ENCODE measurements at regions not wholly inside any gene's neighbourhood (a gene's known extent, or its start where the extent isn't known, plus 50 kb on each side); places are given as distances from the start of the nearest gene placed in this dataset.
"Not testable (repeated sequence)": the region's sequence is repeated elsewhere in the genome, so short reads cannot be mapped to it uniquely, and the experiment has no call there.

DNA sequence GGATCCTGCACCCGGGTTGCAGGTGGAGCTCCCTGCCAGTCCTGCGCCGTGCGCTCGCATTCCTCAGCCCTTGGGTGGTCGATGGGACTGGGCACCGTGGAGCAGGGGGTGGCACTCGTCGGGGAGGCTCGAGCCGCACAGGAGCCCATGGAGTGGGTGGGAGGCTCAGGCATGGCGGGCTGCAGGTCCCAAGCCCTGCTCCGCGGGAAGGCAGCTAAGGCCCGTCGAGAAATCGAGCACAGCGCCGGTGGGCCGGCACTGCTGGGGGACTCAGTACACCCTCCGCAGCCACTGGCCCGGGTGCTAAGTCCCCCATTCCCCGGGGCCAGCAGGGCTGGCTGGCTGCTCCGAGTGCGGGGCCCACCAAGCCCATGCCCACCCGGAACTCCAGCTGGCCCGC lies 226.1 kb downstream of the FRK start:
- not testable (repeated sequence) for H3K27me3 Mint-ChIP-seq (ENCODE audit: low read depth); H3K9me3 Mint-ChIP-seq; H3K4me1 Mint-ChIP-seq (ENCODE audit: low read depth); ATAC-seq; DNase-seq; H3K36me3 Mint-ChIP-seq (ENCODE audit: insufficient read depth); H3K4me3 Mint-ChIP-seq

DNA sequence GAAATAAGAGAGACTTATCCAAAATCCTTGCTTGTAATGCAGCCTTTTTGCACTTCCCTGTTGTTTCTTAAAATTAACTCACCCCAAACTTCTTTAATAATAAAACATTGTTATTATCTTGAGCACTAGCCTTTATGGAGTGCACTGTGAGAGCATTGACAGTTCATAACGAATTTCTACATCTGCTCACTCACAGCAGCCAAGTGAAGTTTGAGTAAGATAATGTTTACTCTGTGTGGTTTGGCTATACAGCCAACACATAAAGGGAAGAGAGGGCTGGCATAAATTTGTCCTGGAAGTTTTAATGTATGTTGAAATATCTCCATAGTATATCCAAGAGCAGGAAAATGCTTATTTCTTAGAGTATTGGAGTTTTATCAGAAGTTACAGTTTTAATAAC lies 227.9 kb downstream of the FRK start:
- H3K4me3 Mint-ChIP-seq: no peak overlapping the region
- no peaks in the 10 kb centered on the region for H3K36me3 Mint-ChIP-seq (ENCODE audit: insufficient read depth)
- H3K9me3 Mint-ChIP-seq: peaks cover 4% of the 10 kb centered on the region
- no peaks in the 10 kb centered on the region for H3K4me1 Mint-ChIP-seq (ENCODE audit: low read depth)
- ATAC-seq (no peak), DNase-seq (no peak)
- no peaks in the 10 kb centered on the region for H3K27me3 Mint-ChIP-seq (ENCODE audit: low read depth)

DNA sequence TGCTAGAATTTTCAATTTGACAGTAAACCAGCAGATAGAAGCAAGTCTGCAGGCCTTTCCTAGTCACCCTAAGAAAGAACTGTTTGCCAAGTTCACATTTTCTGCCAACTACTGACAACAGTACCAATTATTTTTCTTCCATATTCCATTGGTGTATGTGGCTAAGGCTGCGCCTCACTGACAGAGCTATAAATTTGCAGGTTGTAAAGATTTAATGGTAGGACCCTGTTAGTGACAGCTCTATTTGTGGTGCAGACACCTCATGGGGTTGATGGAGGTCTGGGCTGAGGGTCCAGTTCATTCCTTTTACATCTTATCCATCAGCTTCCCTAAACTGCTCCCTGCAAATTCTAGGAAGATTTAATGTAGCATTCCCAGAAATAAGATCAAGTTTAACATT lies 228.5 kb downstream of the FRK start:
- peaks cover 4% of the 10 kb centered on the region for H3K9me3 Mint-ChIP-seq
- no peaks in the 10 kb centered on the region for H3K27me3 Mint-ChIP-seq (ENCODE audit: low read depth)
- DNase-seq: no peak
- no peak overlapping the region for H3K4me3 Mint-ChIP-seq
- no peaks in the 10 kb centered on the region for H3K36me3 Mint-ChIP-seq (ENCODE audit: insufficient read depth)
- no peak for ATAC-seq
- H3K4me1 Mint-ChIP-seq (ENCODE audit: low read depth): no peaks in the 10 kb centered on the region

DNA sequence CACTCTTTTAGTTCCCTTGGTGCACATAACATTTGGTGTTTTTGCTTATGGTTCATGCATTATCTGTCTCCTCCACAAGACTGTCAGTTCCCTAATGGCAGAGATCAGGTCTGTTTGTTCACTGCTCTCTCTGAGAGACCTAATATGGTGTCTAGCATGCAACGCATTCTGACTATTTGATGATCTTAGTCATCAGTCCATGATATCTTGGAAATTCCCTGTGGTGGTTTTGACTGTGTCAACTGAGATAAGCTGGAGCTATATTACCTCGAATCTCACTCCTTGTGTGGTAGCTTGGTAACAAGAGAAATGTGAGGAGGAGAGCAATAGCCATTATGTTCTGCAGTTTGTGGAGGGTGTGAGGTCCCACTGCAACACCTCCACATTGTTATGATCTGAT lies 229.8 kb downstream of the FRK start:
- no peak overlapping the region for H3K4me3 Mint-ChIP-seq
- ATAC-seq: no peak

DNA sequence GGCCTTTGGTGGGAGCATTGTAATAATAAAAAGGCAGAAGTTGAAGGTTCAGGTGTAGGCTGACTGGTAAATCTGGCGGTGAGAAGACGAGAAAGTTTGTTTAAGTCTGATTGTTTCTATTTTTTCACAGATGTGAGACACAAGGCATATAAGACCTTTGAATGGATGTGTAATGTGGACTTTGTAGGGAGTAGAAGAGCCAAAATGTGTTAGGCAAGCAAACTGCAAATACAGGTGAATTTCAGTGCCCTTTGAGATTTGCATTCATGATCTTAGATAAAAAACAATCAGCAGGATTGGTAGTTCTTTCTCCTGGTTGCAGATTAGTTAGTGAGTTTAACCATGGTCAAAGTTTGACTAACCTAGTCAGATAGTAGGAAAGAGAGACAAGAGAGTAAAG lies 238.9 kb downstream of the FRK start:
- Mint-ChIP-seq H3K4me3 (no peak overlapping the region), H3K27me3 (ENCODE audit: low read depth) (no peaks in the 10 kb centered on the region), H3K4me1 (ENCODE audit: low read depth) (no peaks in the 10 kb centered on the region), H3K9me3 (peaks cover 11% of the 10 kb centered on the region), H3K36me3 (ENCODE audit: insufficient read depth) (no peaks in the 10 kb centered on the region)
- DNase-seq (no peak), ATAC-seq (no peak)

More for the DNA sequence above, 229.8 kb downstream of the FRK start:
- no peaks in the 10 kb centered on the region for H3K27me3 Mint-ChIP-seq (ENCODE audit: low read depth)
- no peaks in the 10 kb centered on the region for H3K4me1 Mint-ChIP-seq (ENCODE audit: low read depth)
- no peak for DNase-seq
- H3K9me3 Mint-ChIP-seq: peaks cover under 1% of the 10 kb centered on the region
- H3K36me3 Mint-ChIP-seq (ENCODE audit: insufficient read depth): no peaks in the 10 kb centered on the region

DNA sequence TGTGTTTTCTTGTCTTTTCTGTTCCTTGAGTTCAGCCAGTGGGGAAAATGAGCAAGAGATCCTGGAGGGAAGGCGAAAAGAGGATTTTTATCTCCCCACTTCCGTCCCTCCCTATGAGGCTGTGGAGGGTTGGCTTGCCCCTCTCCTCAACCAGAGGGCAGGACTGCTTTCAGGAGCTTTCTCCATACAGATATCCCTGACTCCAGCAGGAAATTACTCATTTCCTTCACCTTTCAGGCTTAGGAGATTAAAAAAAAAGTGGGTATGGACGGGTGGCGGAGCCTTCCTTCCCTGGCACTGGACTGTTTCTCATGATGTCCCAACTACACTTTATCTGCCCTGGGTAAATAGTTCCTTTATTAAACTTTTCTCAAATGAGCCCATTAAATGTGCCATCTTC lies 241.2 kb downstream of the FRK start:
- H3K9me3 Mint-ChIP-seq: peaks cover 11% of the 10 kb centered on the region
- H3K27me3 Mint-ChIP-seq (ENCODE audit: low read depth): no peaks in the 10 kb centered on the region
- H3K36me3 Mint-ChIP-seq (ENCODE audit: insufficient read depth): no peaks in the 10 kb centered on the region
- no peak overlapping the region for H3K4me3 Mint-ChIP-seq
- no peaks in the 10 kb centered on the region for H3K4me1 Mint-ChIP-seq (ENCODE audit: low read depth)
- DNase-seq (no peak), ATAC-seq (no peak)

DNA sequence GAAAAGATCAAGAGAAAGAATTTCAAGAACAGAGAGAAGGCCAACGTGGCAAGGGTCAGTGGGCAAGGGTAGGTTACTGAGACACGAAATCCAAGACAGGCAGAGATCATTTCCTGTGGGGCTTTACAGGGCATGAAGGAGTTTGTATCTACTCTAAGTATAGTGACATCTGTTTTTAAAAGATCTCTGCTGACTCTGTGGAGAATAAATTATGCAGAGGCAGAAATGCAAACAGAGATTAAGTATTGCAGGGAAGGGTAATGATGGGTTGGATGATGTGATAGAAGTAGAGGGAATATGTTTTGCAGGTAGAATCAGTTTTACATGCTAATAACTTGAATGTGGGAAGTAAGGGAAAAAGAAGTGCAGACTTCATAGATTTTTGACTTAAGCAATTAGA lies 243.5 kb downstream of the FRK start:
- no peak for ATAC-seq
- H3K36me3 Mint-ChIP-seq (ENCODE audit: insufficient read depth): no peaks in the 10 kb centered on the region
- peaks cover 11% of the 10 kb centered on the region for H3K9me3 Mint-ChIP-seq
- no peaks in the 10 kb centered on the region for H3K4me1 Mint-ChIP-seq (ENCODE audit: low read depth)
- no peak overlapping the region for H3K4me3 Mint-ChIP-seq
- no peak for DNase-seq
- H3K27me3 Mint-ChIP-seq (ENCODE audit: low read depth): no peaks in the 10 kb centered on the region

DNA sequence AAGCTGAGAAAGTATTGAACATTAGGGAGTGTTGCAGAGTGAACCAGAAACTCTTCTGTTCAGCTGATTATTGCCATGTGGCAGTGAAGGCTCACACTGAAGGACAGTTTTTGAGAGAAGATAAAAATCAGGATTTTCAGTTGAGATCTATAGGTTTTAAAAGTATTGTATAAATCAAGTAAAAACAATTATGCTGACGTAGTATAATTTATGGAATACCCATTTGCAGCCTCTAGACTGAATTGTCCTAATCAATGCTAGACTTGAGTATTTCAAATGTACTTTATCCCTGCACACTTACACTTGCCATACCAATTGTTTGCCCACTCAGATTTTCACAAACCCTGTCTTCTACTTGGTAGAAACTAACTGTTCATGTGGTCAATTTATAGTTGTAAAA lies 245.8 kb downstream of the FRK start:
- Mint-ChIP-seq H3K9me3 (peaks cover 8% of the 10 kb centered on the region), H3K4me1 (ENCODE audit: low read depth) (no peaks in the 10 kb centered on the region), H3K27me3 (ENCODE audit: low read depth) (no peaks in the 10 kb centered on the region), H3K36me3 (ENCODE audit: insufficient read depth) (no peaks in the 10 kb centered on the region), H3K4me3 (no peak overlapping the region)
- DNase-seq: no peak
- ATAC-seq: no peak

DNA sequence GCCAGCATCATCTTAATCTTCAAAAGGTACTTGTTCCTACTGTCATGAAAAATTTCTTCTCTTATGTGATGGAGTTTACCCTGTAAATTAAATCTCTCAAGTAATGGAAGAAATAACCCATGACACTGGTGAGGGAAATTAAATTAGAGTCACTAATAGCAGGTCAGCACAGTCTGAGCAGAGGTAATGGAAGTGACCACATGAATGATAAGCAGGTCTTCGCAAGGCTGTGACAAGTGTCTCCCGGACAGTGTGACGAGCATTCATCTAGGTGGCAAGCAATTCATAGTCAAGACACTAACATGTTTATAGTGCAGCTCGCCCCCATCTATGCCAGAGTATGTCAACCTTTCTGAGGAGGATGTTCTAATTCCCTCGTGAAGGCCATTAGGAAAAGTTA lies 249.2 kb downstream of the FRK start:
- DNase-seq: no peak
- ATAC-seq: no peak
- no peaks in the 10 kb centered on the region for H3K27me3 Mint-ChIP-seq (ENCODE audit: low read depth)
- no peak overlapping the region for H3K4me3 Mint-ChIP-seq
- H3K4me1 Mint-ChIP-seq (ENCODE audit: low read depth): no peaks in the 10 kb centered on the region
- H3K36me3 Mint-ChIP-seq (ENCODE audit: insufficient read depth): no peaks in the 10 kb centered on the region
- H3K9me3 Mint-ChIP-seq: no peaks in the 10 kb centered on the region

DNA sequence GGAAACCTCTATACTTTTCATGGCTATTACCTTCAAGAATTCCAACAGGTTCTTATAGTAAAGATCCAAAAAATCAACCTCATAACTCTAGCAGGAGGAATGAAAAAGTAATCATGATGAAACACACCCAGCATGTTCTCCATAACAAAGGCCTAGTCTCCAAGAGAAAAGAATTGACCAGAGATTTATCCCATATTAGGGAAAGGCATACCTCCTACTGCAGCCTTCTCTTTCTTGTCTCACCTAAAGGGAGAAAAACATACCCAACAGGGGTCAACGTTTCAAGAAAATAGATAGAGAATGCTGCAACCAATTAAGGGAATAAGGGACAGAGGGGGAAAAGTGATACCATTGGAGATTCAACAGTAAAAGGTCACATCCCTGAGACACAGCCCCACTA lies 262.5 kb downstream of the FRK start:
- no peaks in the 10 kb centered on the region for H3K36me3 Mint-ChIP-seq (ENCODE audit: insufficient read depth)
- no peaks in the 10 kb centered on the region for H3K4me1 Mint-ChIP-seq (ENCODE audit: low read depth)
- no peak for ATAC-seq
- no peak for DNase-seq
- no peaks in the 10 kb centered on the region for H3K9me3 Mint-ChIP-seq
- H3K4me3 Mint-ChIP-seq: no peak overlapping the region
- H3K27me3 Mint-ChIP-seq (ENCODE audit: low read depth): no peaks in the 10 kb centered on the region

DNA sequence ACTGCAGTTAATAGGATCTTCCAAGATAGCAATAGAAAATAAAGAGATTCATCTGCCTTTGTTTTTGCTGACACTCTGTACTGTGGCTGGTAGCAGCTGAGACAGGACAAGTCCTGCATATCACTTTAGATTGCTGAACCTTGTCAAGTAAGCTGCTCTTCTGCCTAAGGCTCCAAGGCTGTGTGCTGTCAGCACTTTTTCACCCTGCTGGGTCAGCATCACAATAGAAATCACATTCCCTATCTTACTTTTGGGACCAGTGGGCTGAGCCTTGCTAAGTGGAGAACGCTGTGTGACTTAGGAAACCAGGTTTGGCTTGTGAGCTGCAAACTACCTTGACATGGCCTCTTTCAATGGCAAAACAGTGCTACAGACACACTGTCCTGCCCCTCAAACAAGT lies 263.9 kb downstream of the FRK start:
- Mint-ChIP-seq H3K9me3 (no peaks in the 10 kb centered on the region), H3K4me1 (ENCODE audit: low read depth) (no peaks in the 10 kb centered on the region), H3K27me3 (ENCODE audit: low read depth) (no peaks in the 10 kb centered on the region), H3K36me3 (ENCODE audit: insufficient read depth) (no peaks in the 10 kb centered on the region), H3K4me3 (no peak overlapping the region)
- no peak for DNase-seq
- no peak for ATAC-seq

DNA sequence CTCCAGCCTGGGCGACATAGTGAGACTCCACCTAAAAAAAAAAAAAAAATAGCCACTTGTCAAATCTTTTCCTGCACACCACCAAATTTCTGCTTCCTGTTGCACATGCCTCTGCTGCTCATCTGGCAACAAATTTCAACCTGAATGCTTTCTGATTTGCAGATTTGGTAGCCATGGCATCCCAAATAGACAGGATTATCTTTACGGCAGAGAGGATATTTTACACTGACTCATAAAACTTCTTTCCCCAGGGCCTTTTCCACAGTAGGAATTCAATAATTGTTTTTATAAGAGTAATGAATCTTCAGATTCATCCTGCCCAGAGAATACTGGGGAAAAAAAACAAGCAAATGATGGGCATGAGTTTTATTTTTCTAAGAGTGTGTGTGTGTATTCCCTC lies 264.6 kb downstream of the FRK start:
- Mint-ChIP-seq H3K4me1 (ENCODE audit: low read depth) (no peaks in the 10 kb centered on the region), H3K36me3 (ENCODE audit: insufficient read depth) (no peaks in the 10 kb centered on the region), H3K9me3 (no peaks in the 10 kb centered on the region), H3K4me3 (no peak overlapping the region), H3K27me3 (ENCODE audit: low read depth) (no peaks in the 10 kb centered on the region)
- DNase-seq: no peak
- no peak for ATAC-seq

DNA sequence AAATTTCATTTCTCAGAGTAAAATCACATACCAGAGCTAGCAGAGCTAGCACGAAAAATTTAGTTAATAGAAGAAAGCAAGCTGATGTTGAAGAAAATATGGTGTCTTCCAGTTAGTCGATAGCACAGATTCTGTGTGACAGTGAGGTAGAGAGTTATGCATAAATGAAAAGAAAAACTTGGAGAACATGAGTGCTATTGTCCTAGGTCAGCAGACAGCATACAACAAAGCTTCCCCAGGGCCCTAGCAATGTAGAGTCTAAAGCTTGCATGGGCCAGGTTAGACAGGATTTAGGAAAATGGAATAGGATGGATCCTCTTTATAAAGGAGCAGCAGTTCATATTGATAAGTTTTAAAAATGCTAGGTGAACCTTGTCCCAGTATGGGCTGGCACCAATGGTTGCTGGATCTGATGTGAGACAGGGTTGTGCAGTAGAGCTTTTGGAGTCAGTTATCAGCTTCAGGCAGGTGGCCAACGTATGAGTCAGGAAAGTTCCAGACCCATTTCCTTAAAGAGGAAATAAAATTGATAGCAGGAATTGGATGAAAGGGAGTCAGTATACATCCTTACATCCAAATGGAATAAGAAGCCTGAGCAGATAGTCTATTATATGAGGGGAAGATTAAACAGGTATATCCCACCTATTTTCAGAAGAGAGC lies 277.2 kb downstream of the FRK start:
- H3K27me3 Mint-ChIP-seq (ENCODE audit: low read depth): no peaks in the 10 kb centered on the region
- H3K36me3 Mint-ChIP-seq (ENCODE audit: insufficient read depth): no peaks in the 10 kb centered on the region
- H3K4me3 Mint-ChIP-seq: no peak overlapping the region
- DNase-seq: no peak
- H3K4me1 Mint-ChIP-seq (ENCODE audit: low read depth): no peaks in the 10 kb centered on the region
- H3K9me3 Mint-ChIP-seq: peaks cover 5% of the 10 kb centered on the region
- ATAC-seq: no peak

DNA sequence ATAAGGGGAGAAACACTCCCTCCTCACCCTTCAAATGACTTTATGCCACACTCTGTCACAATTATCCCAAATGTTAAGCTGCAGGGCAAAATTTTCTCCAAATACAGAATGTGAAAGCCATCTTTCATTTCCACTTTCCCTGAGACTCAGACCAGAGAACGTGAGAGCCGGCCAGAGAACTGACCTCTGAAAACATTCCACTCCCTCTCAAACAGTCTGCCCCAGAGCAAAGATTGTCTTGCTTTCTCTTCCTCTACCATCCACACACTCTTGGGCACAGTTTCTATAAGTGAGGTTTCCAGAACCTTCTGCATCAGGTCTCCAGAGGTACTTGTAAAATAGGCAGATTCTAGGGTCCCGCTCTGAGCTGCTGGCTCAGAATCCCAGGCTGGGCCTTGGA lies 278.1 kb downstream of the FRK start:
- Mint-ChIP-seq H3K36me3 (ENCODE audit: insufficient read depth) (no peaks in the 10 kb centered on the region), H3K27me3 (ENCODE audit: low read depth) (no peaks in the 10 kb centered on the region), H3K4me1 (ENCODE audit: low read depth) (no peaks in the 10 kb centered on the region), H3K9me3 (peaks cover 5% of the 10 kb centered on the region), H3K4me3 (no peak overlapping the region)
- DNase-seq (no peak), ATAC-seq (no peak)

DNA sequence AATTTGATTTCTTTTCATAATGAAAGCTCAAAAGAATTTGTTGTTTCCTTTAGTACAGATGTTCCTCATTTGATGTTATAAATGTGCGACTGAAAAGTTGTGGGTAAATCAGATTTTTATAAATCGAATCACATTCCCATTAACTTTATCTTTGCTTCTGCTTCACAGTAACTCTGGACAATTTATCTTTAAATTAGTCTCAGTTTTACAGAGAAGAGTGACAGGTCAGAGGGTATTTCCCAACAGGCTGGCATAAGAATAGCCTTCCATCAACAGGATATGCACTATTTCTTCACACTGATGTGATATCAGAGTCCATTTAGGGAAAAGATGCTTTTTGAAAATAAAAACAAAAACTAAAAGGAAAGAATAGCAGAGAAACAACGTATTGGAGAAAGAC lies 286.9 kb downstream of the FRK start:
- DNase-seq: no peak
- H3K4me3 Mint-ChIP-seq: no peak overlapping the region
- H3K4me1 Mint-ChIP-seq (ENCODE audit: low read depth): no peaks in the 10 kb centered on the region
- no peaks in the 10 kb centered on the region for H3K36me3 Mint-ChIP-seq (ENCODE audit: insufficient read depth)
- no peaks in the 10 kb centered on the region for H3K27me3 Mint-ChIP-seq (ENCODE audit: low read depth)
- ATAC-seq: no peak
- H3K9me3 Mint-ChIP-seq: no peaks in the 10 kb centered on the region

DNA sequence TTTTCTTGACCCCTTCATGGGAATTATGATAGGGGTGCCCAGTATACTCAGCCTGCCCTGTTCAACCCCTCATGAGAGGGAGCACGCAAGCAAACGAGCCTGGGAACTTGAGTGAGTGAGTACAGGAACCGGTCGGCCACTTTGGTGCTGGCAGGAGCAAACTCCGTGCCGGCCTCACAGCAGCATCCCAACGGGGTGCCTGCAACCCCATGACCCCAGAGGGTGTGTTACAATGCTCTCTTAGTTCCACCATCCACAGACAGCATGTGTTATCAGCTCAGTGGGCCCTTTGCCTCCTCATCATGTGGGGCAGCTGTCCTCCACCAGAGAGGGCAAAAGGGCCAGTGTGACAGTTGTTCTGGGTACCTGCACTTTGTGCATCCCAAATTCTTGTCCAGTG lies 289.8 kb downstream of the FRK start:
- Mint-ChIP-seq H3K36me3 (ENCODE audit: insufficient read depth) (no peaks in the 10 kb centered on the region), H3K4me1 (ENCODE audit: low read depth) (no peaks in the 10 kb centered on the region), H3K4me3 (no peak overlapping the region), H3K27me3 (ENCODE audit: low read depth) (no peaks in the 10 kb centered on the region), H3K9me3 (no peaks in the 10 kb centered on the region)
- DNase-seq (no peak), ATAC-seq (no peak)
